ENCODE measurements at regions not wholly inside any gene's neighbourhood (a gene's known extent, or its start where the extent isn't known, plus 50 kb on each side); places are given as distances from the start of the nearest gene placed in this dataset.

GRCh38 chr4:12770351-12770750 lies 713.8 kb downstream of the RAB28 start:
- H3K4me2 ChIP-seq (ENCODE audit: low read length): no peak overlapping the region
- H3K4me3 ChIP-seq (replicated peaks in 1 of 2; ENCODE audit: low read depth in 1 of 2, low read length in 2 of 2): no peak overlapping the region
- no peaks in the 10 kb centered on the region for H3K9me3 ChIP-seq (ENCODE audit: control insufficient read depth in 1 of 2, insufficient read depth in 1 of 2, low read depth in 1 of 2, low read length in 2 of 2)
- intact Hi-C loops (cut with micrococcal nuclease): no loop called here
- H4K20me1 ChIP-seq (ENCODE audit: insufficient read depth): no peaks in the 10 kb centered on the region
- no peaks in the 10 kb centered on the region for H3K36me3 ChIP-seq (ENCODE audit: control insufficient read depth in 1 of 2, insufficient read depth in 2 of 2, low read length in 2 of 2)
- RAD21 ChIA-PET (ENCODE audit: low non-redundant PET in 1 of 2, low total read pairs in 2 of 2, uncharacterized antibody in 2 of 2, unreplicated experiment in 2 of 2): no interaction called here
- H2AFZ ChIP-seq (ENCODE audit: low read depth, low read length, poor library complexity, severe bottlenecking): no peak overlapping the region
- POLR2A ChIA-PET: no interaction called here
- peaks cover 27% of the 10 kb centered on the region for H3K27me3 ChIP-seq (ENCODE audit: insufficient read depth, low read length)
- H3K27ac ChIP-seq (ENCODE audit: low read depth, low read length): no peak overlapping the region
- ATAC-seq (no peak), DNase-seq (ENCODE audit: low read depth, low spot score) (no peak)
- no peak for TF ChIP-seq POLR2AphosphoS5 (IDR thresholded peaks at IDR 0.05; ENCODE audit: low read depth, low read length)
- no peak for TF ChIP-seq EZH2phosphoT487 (IDR thresholded peaks at IDR 0.05; ENCODE audit: borderline replicate concordance)
- no peak for TF ChIP-seq RAD21 (IDR thresholded peaks at IDR 0.05; ENCODE audit: low read depth)
- BruUV-seq (replicated peaks): no TSS peak
- H3K9me2 ChIP-seq (ENCODE audit: insufficient read depth): no peaks in the 10 kb centered on the region
- no peaks in the 10 kb centered on the region for H3K79me2 ChIP-seq (ENCODE audit: insufficient read depth, low read length)
- no peak overlapping the region for H3K9ac ChIP-seq (ENCODE audit: low read length)
- H3K4me1 ChIP-seq (ENCODE audit: control insufficient read depth in 1 of 2, insufficient read depth in 2 of 2, low read length in 2 of 2): no peaks in the 10 kb centered on the region
- CTCF ChIA-PET: no interaction called here

- no peak overlapping the region for H3K4me3 ChIP-seq (replicated peaks in 1 of 2; ENCODE audit: low read depth in 1 of 2, low read length in 2 of 2)
- CTCF ChIA-PET: no interaction called here
- no peaks in the 10 kb centered on the region for H3K9me3 ChIP-seq (ENCODE audit: control insufficient read depth in 1 of 2, insufficient read depth in 1 of 2, low read depth in 1 of 2, low read length in 2 of 2)
- DNase-seq (ENCODE audit: low read depth, low spot score) (no peak), ATAC-seq (no peak)
- H3K4me1 ChIP-seq (ENCODE audit: control insufficient read depth in 1 of 2, insufficient read depth in 2 of 2, low read length in 2 of 2): no peaks in the 10 kb centered on the region
- H3K27ac ChIP-seq (ENCODE audit: low read depth, low read length): no peak overlapping the region
- no peak overlapping the region for H3K4me2 ChIP-seq (ENCODE audit: low read length)
- H3K27me3 ChIP-seq (ENCODE audit: insufficient read depth, low read length): peaks cover 5% of the 10 kb centered on the region; the same call in 1 of the 2 replicates
- no peak for TF ChIP-seq EZH2phosphoT487 (IDR thresholded peaks at IDR 0.05; ENCODE audit: borderline replicate concordance)
- no peak for TF ChIP-seq CBX3 (IDR thresholded peaks at IDR 0.05; ENCODE audit: low read depth)
- no peak overlapping the region for H3K9ac ChIP-seq (ENCODE audit: low read length)
- no peaks in the 10 kb centered on the region for H4K20me1 ChIP-seq (ENCODE audit: insufficient read depth)
- intact Hi-C loops (cut with micrococcal nuclease): no loop called here
- no TSS peak for BruUV-seq (replicated peaks)
- no peak overlapping the region for H2AFZ ChIP-seq (ENCODE audit: low read depth, low read length, poor library complexity, severe bottlenecking)
- H3K36me3 ChIP-seq (ENCODE audit: control insufficient read depth in 1 of 2, insufficient read depth in 2 of 2, low read length in 2 of 2): no peaks in the 10 kb centered on the region
- H3K9me2 ChIP-seq (ENCODE audit: insufficient read depth): no peaks in the 10 kb centered on the region
- POLR2A ChIA-PET: no interaction called here
- RAD21 ChIA-PET (ENCODE audit: low non-redundant PET in 1 of 2, low total read pairs in 2 of 2, uncharacterized antibody in 2 of 2, unreplicated experiment in 2 of 2): no interaction called here
- no peaks in the 10 kb centered on the region for H3K79me2 ChIP-seq (ENCODE audit: insufficient read depth, low read length)
Measured at GRCh38 chr4:12761694-12762093, 722.4 kb downstream of the RAB28 start.

GRCh38 chr4:12747154-12747553 lies 737.0 kb downstream of the RAB28 start:
- Histone ChIP-seq H3K9me2 (ENCODE audit: insufficient read depth) (no peaks in the 10 kb centered on the region), H2AFZ (ENCODE audit: low read depth, low read length, poor library complexity, severe bottlenecking) (no peak overlapping the region), H3K27me3 (ENCODE audit: insufficient read depth, low read length) (no peaks in the 10 kb centered on the region), H4K20me1 (ENCODE audit: insufficient read depth) (no peaks in the 10 kb centered on the region), H3K36me3 (ENCODE audit: control insufficient read depth in 1 of 2, insufficient read depth in 2 of 2, low read length in 2 of 2) (no peaks in the 10 kb centered on the region), H3K79me2 (ENCODE audit: insufficient read depth, low read length) (no peaks in the 10 kb centered on the region), H3K9me3 (ENCODE audit: control insufficient read depth in 1 of 2, insufficient read depth in 1 of 2, low read depth in 1 of 2, low read length in 2 of 2) (no peaks in the 10 kb centered on the region), H3K4me1 (ENCODE audit: control insufficient read depth in 1 of 2, insufficient read depth in 2 of 2, low read length in 2 of 2) (no peaks in the 10 kb centered on the region), H3K4me3 (replicated peaks in 1 of 2; ENCODE audit: low read depth in 1 of 2, low read length in 2 of 2) (no peak overlapping the region), H3K4me2 (ENCODE audit: low read length) (no peak overlapping the region), H3K27ac (ENCODE audit: low read depth, low read length) (no peak overlapping the region), H3K9ac (ENCODE audit: low read length) (no peak overlapping the region)
- no peak for DNase-seq (ENCODE audit: low read depth, low spot score)
- intact Hi-C loops (cut with micrococcal nuclease): no loop called here
- ChIA-PET CTCF (no interaction called here), POLR2A (no interaction called here), RAD21 (ENCODE audit: low non-redundant PET in 1 of 2, low total read pairs in 2 of 2, uncharacterized antibody in 2 of 2, unreplicated experiment in 2 of 2) (no interaction called here)
- no TSS peak for BruUV-seq (replicated peaks)
- TF ChIP-seq YY1 (IDR thresholded peaks at IDR 0.05; ENCODE audit: extremely low read depth, insufficient replicate concordance, low read depth, low read length): no peak
- no peak for TF ChIP-seq JUND (IDR thresholded peaks at IDR 0.05)
- no peak for ATAC-seq
